KMS-11 (cell line): ENCODE measurements at regions not wholly inside any gene's neighbourhood (a gene's known extent, or its start where the extent isn't known, plus 50 kb on each side); places are given as distances from the start of the nearest gene placed in this dataset.

Source experiments
- H2AFZ ChIP-seq: fragments of 200-600 bp; sonication (generic); 2 replicates; pipeline ENCODE4 v1.6.1; 2016; ENCODE audit warnings: antibody characterized with exemption, mixed run types, low read depth
- H3K27ac ChIP-seq: fragments of 200-600 bp; sonication (generic); 2 replicates; pipeline ENCODE4 v1.6.1; 2016; ENCODE audit warnings: mild to moderate bottlenecking, mixed run types
- H3K27me3 ChIP-seq: fragments of 200-600 bp; sonication (generic); 2 replicates; pipeline ENCODE4 v1.6.1; 2017; ENCODE audit warnings: mild to moderate bottlenecking, low read depth, mixed run types, moderate library complexity; ENCODE audit not compliant: insufficient read depth
- H3K36me3 ChIP-seq: fragments of 200-600 bp; sonication (generic); 2 replicates; pipeline ENCODE4 v1.6.1; 2017; ENCODE audit warnings: mild to moderate bottlenecking, mixed run types; ENCODE audit not compliant: insufficient read depth
- H3K4me1 ChIP-seq: fragments of 200-600 bp; sonication (generic); 2 replicates; pipeline ENCODE4 v1.6.1; 2016; ENCODE audit warnings: mild to moderate bottlenecking, low read depth, mixed run types; ENCODE audit not compliant: poor library complexity, severe bottlenecking
- H3K4me2 ChIP-seq: fragments of 200-600 bp; sonication (generic); 2 replicates; pipeline ENCODE4 v1.7.0; 2016; ENCODE audit warnings: mild to moderate bottlenecking, mixed run types
- H3K4me3 ChIP-seq: fragments of 200-600 bp; sonication (generic); IDR thresholded peaks from 2 replicates; pipeline ENCODE4 v1.6.1; 2017; ENCODE audit warnings: low read depth, low read length, mixed read lengths; ENCODE audit not compliant: insufficient read depth
- H3K79me2 ChIP-seq: fragments of 200-600 bp; sonication (generic); 2 replicates; pipeline ENCODE4 v1.6.1; 2016; ENCODE audit warnings: low read depth, mixed run types; ENCODE audit not compliant: insufficient read depth
- H3K9ac ChIP-seq: fragments of 200-600 bp; sonication (generic); 2 replicates; pipeline ENCODE4 v1.6.1; 2016; ENCODE audit warnings: mild to moderate bottlenecking, mixed run types
- H4K20me1 ChIP-seq: fragments of 200-600 bp; sonication (generic); 2 replicates; pipeline ENCODE4 v1.6.1; 2016; ENCODE audit warnings: mild to moderate bottlenecking, mixed run types; ENCODE audit not compliant: insufficient read depth
- TF ChIP-seq, protein P1 (sequence below): fragments of 200-600 bp; sonication (generic); conservative IDR thresholded peaks from 2 replicates; pipeline ENCODE4 v1.6.1; 2017; ENCODE audit warnings: low read depth, mild to moderate bottlenecking, antibody characterized with exemption, low read length, moderate library complexity, mixed read lengths

GRCh38 chrX:42070866-42071265 is 147.5 kb upstream of the CASK start:
- TF ChIP-seq, protein P1, sequence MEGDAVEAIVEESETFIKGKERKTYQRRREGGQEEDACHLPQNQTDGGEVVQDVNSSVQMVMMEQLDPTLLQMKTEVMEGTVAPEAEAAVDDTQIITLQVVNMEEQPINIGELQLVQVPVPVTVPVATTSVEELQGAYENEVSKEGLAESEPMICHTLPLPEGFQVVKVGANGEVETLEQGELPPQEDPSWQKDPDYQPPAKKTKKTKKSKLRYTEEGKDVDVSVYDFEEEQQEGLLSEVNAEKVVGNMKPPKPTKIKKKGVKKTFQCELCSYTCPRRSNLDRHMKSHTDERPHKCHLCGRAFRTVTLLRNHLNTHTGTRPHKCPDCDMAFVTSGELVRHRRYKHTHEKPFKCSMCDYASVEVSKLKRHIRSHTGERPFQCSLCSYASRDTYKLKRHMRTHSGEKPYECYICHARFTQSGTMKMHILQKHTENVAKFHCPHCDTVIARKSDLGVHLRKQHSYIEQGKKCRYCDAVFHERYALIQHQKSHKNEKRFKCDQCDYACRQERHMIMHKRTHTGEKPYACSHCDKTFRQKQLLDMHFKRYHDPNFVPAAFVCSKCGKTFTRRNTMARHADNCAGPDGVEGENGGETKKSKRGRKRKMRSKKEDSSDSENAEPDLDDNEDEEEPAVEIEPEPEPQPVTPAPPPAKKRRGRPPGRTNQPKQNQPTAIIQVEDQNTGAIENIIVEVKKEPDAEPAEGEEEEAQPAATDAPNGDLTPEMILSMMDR = no peak
- Histone ChIP-seq H3K36me3 (no peaks in the 10 kb centered on the region), H3K27ac (no peak overlapping the region), H3K4me3 (no peak overlapping the region), H3K4me2 (no peak overlapping the region), H2AFZ (no peak overlapping the region), H3K79me2 (no peaks in the 10 kb centered on the region), H4K20me1 (no peaks in the 10 kb centered on the region), H3K27me3 (no peaks in the 10 kb centered on the region), H3K4me1 (no peaks in the 10 kb centered on the region), H3K9ac (no peak overlapping the region)

DNA sequence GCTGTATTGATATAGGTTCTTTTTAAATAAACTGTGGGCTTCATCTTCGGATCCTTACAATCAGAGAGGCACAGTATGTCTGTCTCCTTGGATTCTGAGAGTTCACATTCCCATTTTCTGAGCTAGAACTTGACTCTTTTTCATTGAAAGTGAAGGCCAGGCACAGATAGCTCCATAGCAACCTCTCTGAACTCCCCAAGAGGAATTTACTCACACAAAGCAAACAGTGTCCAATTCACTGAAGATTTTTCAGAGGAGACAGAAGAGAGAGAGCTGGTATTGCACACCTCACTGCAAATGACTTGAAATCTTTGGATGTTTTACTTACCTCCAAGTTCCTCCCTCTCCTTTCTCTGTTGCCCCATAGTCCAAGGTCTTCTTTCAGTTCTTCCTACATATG is 130.9 kb upstream of the CASK start:
- Histone ChIP-seq H3K79me2 (no peaks in the 10 kb centered on the region), H3K4me2 (no peak overlapping the region), H3K27me3 (no peaks in the 10 kb centered on the region), H2AFZ (no peak overlapping the region), H3K27ac (no peak overlapping the region), H3K36me3 (no peaks in the 10 kb centered on the region), H3K4me3 (no peak overlapping the region), H3K9ac (no peak overlapping the region), H3K4me1 (no peaks in the 10 kb centered on the region), H4K20me1 (no peaks in the 10 kb centered on the region)
- TF ChIP-seq, protein P1 = no peak

GRCh38 chrX:42050345-42050744 is 127.0 kb upstream of the CASK start:
- Histone ChIP-seq H3K9ac (no peak overlapping the region), H3K27ac (no peak overlapping the region), H3K4me3 (no peak overlapping the region), H3K4me1 (no peaks in the 10 kb centered on the region), H2AFZ (no peak overlapping the region), H3K27me3 (no peaks in the 10 kb centered on the region), H4K20me1 (no peaks in the 10 kb centered on the region), H3K4me2 (no peak overlapping the region), H3K79me2 (no peaks in the 10 kb centered on the region), H3K36me3 (no peaks in the 10 kb centered on the region)
- TF ChIP-seq, protein P1 = no peak

DNA sequence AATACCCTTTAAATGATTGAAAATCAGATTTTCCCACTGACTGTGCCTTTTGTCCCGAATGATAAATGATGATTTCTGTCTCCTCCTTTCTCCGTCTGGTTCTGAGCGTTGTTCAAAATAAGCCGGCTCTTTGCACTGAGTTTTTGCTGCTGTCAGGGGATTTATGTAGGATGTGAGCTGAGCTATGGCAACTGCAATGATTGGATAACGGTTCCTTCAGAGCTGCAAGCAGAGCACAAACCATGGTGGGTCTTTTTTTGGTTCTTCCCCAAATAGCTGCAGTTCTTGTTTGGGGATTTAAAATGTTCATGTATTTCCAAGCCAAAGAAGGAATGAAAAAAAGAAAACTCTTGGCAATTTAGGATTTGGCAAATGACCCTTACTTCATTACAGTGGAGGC is 124.5 kb upstream of the CASK start:
- no peak overlapping the region for H3K4me3 ChIP-seq
- TF ChIP-seq, protein P1 = no peak
- H3K4me2 ChIP-seq = no peak overlapping the region
- no peaks in the 10 kb centered on the region for H4K20me1 ChIP-seq
- no peaks in the 10 kb centered on the region for H3K27me3 ChIP-seq
- H3K36me3 ChIP-seq = no peaks in the 10 kb centered on the region
- H3K4me1 ChIP-seq = no peaks in the 10 kb centered on the region
- H2AFZ ChIP-seq = no peak overlapping the region
- no peak overlapping the region for H3K9ac ChIP-seq
- H3K27ac ChIP-seq = no peak overlapping the region
- no peaks in the 10 kb centered on the region for H3K79me2 ChIP-seq

DNA sequence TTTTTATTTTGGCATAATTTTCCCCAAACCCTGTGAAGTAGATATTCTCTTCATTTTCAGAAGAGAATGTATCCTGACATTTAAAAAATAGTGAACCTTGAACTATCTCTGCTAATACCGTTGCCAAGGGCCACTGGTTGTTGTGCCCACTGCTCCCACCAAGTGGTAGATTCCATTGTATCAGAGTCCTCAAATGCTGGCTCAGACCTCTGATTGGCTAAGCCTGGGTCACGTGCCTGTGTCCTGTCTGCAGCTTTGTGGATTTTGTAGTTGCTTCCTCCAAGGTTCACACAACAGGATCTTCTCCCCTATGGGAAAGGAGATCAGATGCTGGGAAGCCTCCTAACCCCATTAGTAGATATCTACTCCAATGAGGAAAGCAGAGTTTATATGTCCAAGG is 104.8 kb upstream of the CASK start:
- TF ChIP-seq, protein P1 = no peak

More for the DNA sequence above, 104.8 kb upstream of the CASK start:
- Histone ChIP-seq H3K4me1 (no peaks in the 10 kb centered on the region), H2AFZ (no peak overlapping the region), H3K27me3 (no peaks in the 10 kb centered on the region), H3K4me3 (no peak overlapping the region), H3K9ac (no peak overlapping the region), H4K20me1 (no peaks in the 10 kb centered on the region), H3K79me2 (no peaks in the 10 kb centered on the region), H3K4me2 (no peak overlapping the region), H3K27ac (no peak overlapping the region), H3K36me3 (no peaks in the 10 kb centered on the region)
